Skeletal muscle tissue (tissue), 3 donors: ENCODE measurements at regions not wholly inside any gene's neighbourhood (a gene's known extent, or its start where the extent isn't known, plus 50 kb on each side); places are given as distances from the start of the nearest gene placed in this dataset.

Experiments used
- H3K27ac ChIP-seq: one replicate; pipeline ENCODE4 v1.7.0; 2013; ENCODE audit warnings: mild to moderate bottlenecking, low read depth, low read length, inconsistent platforms
- H3K27me3 ChIP-seq, 3 donors: one replicate each; pipeline ENCODE4 v1.7.0; 2013; ENCODE audit warnings: low read length in 3 of 3; ENCODE audit not compliant: control insufficient read depth in 3 of 3, insufficient read depth in 3 of 3
- H3K36me3 ChIP-seq, 3 donors: one replicate each; pipeline ENCODE4 v1.7.0; 2013; ENCODE audit warnings: low read length in 3 of 3; ENCODE audit not compliant: control insufficient read depth in 3 of 3, insufficient read depth in 3 of 3
- H3K4me1 ChIP-seq, 3 donors: one replicate each; pipeline ENCODE4 v1.7.0; 2013; ENCODE audit warnings: low read length in 3 of 3, mild to moderate bottlenecking in 3 of 3; ENCODE audit not compliant: control insufficient read depth in 3 of 3, insufficient read depth in 3 of 3
- H3K4me3 ChIP-seq, 3 donors: one replicate each; pipeline ENCODE4 v1.7.0; 2013; ENCODE audit warnings: low read length in 3 of 3
- H3K9ac ChIP-seq, 3 donors: one replicate each; pipeline ENCODE4 v1.7.0; 2013; ENCODE audit warnings: low read length in 3 of 3, mild to moderate bottlenecking in 3 of 3, moderate library complexity in 2 of 3, low read depth in 1 of 3
- H3K9me3 ChIP-seq, 3 donors: one replicate each; pipeline ENCODE4 v1.7.0; 2013; ENCODE audit warnings: low read length in 3 of 3; ENCODE audit not compliant: control insufficient read depth in 3 of 3
- donor health status: Osteomylitis.

DNA sequence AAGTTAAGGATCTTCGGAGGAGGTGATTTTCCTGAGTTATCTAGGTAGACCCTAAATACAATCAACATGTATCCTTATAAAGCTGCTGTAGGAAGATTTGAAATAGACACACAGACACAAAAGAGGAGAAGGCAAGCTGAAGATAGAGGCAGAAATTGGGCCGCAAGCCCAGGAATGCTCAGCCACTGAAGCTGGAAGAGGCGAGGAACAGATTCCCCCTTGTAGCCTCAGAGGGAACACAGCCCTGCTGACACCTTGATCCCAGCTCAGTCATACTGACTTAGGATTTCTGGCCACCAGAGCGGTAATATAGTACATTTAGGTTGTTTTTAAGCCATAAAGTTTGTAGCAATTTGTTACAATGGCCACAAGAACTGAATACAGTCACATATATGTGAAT lies 90.9 kb downstream of the ETAA1 start:
- Histone ChIP-seq H3K4me1 (no peaks in the 10 kb centered on the region), H3K9me3 (no peaks in the 10 kb centered on the region), H3K36me3 (no peaks in the 10 kb centered on the region), H3K27ac (no peak overlapping the region), H3K9ac (no peak overlapping the region), H3K4me3 (no peak overlapping the region), H3K27me3 (no peaks in the 10 kb centered on the region)

- no peaks in the 10 kb centered on the region for H3K36me3 ChIP-seq
- H3K27me3 ChIP-seq: no peaks in the 10 kb centered on the region
- no peak overlapping the region for H3K4me3 ChIP-seq
- no peaks in the 10 kb centered on the region for H3K9me3 ChIP-seq
- no peak overlapping the region for H3K9ac ChIP-seq
- H3K4me1 ChIP-seq: no peaks in the 10 kb centered on the region
- no peak overlapping the region for H3K27ac ChIP-seq
Observed at GRCh38 chr2:67489396-67489795, 92.3 kb downstream of the ETAA1 start.

DNA sequence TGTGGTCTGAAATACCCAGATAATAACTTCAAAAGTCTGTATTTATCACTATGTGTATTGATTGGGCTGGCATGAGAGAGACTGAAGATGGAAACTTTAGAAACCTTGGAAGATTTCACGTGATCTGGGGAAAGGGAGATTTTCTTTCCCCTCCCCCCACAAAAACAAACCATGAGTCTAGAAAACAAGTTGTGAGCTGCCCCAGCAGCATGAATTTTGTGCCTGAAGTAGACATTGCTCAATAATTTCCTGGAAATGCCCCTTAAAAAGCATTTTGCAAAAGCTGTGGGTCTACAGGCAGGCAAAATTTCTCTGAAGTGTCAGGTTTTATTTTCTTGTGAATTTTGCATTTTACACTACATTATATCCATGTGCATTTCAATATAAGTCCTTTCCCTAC lies 101.8 kb downstream of the ETAA1 start:
- H3K9me3 ChIP-seq: no peaks in the 10 kb centered on the region
- H3K27me3 ChIP-seq: no peaks in the 10 kb centered on the region
- H3K9ac ChIP-seq: no peak overlapping the region
- H3K4me1 ChIP-seq: no peaks in the 10 kb centered on the region
- H3K4me3 ChIP-seq: no peak overlapping the region
- no peak overlapping the region for H3K27ac ChIP-seq
- no peaks in the 10 kb centered on the region for H3K36me3 ChIP-seq

DNA sequence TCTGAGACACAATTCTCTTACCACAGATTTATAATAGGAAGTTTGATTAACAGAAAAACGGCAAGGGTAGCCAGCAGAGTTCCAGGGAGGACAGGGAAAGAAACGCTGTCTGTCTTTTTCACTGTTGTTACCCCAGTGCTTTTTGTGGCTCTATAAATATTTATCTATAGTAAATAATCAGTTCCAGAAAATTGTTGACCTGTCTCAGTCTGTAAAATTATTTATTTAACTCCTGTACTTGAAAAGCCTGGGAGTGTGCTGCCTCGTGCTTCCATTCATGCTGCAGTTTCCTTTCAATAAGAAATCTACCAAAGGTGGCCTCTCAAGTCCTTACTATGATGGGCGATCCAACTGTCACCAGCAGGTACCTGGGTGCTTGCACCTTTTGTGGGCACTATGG lies 102.9 kb downstream of the ETAA1 start:
- no peak overlapping the region for H3K9ac ChIP-seq
- no peaks in the 10 kb centered on the region for H3K36me3 ChIP-seq
- H3K4me1 ChIP-seq: no peaks in the 10 kb centered on the region
- no peaks in the 10 kb centered on the region for H3K27me3 ChIP-seq
- no peaks in the 10 kb centered on the region for H3K9me3 ChIP-seq
- H3K27ac ChIP-seq: no peak overlapping the region
- no peak overlapping the region for H3K4me3 ChIP-seq

GRCh38 chr2:67500541-67500940 lies 103.4 kb downstream of the ETAA1 start:
- H3K27me3 ChIP-seq: no peaks in the 10 kb centered on the region
- no peaks in the 10 kb centered on the region for H3K9me3 ChIP-seq
- no peaks in the 10 kb centered on the region for H3K36me3 ChIP-seq
- no peak overlapping the region for H3K9ac ChIP-seq
- no peak overlapping the region for H3K27ac ChIP-seq
- H3K4me3 ChIP-seq: no peak overlapping the region
- no peaks in the 10 kb centered on the region for H3K4me1 ChIP-seq

DNA sequence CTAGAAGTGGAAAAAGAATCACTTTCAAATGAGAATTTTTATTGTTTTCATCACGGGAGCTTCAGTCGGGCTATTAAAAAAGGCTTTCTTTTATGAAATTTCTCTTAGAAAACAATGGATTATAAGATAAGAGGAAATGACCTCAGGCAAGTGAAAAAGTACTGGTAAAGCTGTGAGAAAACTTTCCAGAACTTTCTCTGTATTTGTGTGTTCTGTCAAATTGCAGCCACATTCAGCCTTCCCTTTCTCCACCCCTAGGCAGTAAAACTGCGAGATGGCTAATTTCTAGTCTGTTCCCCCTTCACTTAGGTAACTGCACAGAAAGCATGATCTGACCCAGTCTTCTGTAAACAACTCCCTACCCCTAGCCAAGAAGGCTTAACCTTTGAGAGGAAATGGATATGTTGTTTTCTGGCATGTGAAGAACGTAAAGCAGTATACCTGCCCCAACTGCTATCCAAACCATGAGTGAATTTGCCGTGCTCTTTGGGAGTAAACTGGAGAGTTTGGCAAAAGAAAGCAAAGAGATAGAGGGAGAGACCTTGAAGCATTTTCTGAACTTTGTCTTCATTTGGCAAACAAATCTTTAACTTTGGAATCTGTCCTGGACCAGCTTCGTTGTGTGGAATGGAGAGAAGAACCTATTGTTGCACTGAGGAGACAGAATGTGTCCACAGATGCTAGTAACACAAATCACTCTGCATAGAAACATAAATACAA lies 105.4 kb downstream of the ETAA1 start:
- no peaks in the 10 kb centered on the region for H3K9me3 ChIP-seq
- H3K4me1 ChIP-seq: no peaks in the 10 kb centered on the region
- H3K4me3 ChIP-seq: no peak overlapping the region
- H3K27me3 ChIP-seq: no peaks in the 10 kb centered on the region
- no peaks in the 10 kb centered on the region for H3K36me3 ChIP-seq
- H3K9ac ChIP-seq: no peak overlapping the region
- H3K27ac ChIP-seq: no peak overlapping the region

- H3K9ac ChIP-seq: no peak overlapping the region
- no peaks in the 10 kb centered on the region for H3K36me3 ChIP-seq
- no peak overlapping the region for H3K27ac ChIP-seq
- H3K27me3 ChIP-seq: no peaks in the 10 kb centered on the region
- no peaks in the 10 kb centered on the region for H3K9me3 ChIP-seq
- H3K4me1 ChIP-seq: no peaks in the 10 kb centered on the region
- H3K4me3 ChIP-seq: no peak overlapping the region
Observed at GRCh38 chr2:67503066-67503795, 106.1 kb downstream of the ETAA1 start.

DNA sequence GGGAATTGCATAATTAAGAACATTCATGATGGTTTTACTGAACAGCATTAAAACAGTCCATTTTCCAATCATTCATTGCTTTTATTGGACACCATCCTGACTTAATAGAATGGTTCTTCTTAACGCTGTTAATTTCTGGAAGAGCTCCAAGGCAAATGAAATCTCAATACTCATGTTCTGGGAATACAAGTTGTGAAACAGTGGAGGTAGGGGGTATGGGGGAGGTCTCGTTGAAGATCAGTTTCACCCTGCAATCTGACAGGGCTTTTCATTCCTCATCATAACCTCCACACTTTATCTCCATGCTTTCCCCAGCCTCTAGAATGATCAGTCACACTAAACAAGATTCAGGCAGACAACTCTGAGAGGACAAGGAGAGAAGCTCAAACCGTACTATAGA lies 113.6 kb downstream of the ETAA1 start:
- Histone ChIP-seq H3K4me1 (no peaks in the 10 kb centered on the region), H3K9me3 (no peaks in the 10 kb centered on the region), H3K27me3 (no peaks in the 10 kb centered on the region), H3K27ac (no peak overlapping the region), H3K36me3 (no peaks in the 10 kb centered on the region), H3K4me3 (no peak overlapping the region), H3K9ac (no peak overlapping the region)

GRCh38 chr2:67514515-67514914 lies 117.4 kb downstream of the ETAA1 start:
- H3K27me3 ChIP-seq: no peaks in the 10 kb centered on the region
- no peak overlapping the region for H3K4me3 ChIP-seq
- no peak overlapping the region for H3K27ac ChIP-seq
- no peaks in the 10 kb centered on the region for H3K36me3 ChIP-seq
- H3K9ac ChIP-seq: no peak overlapping the region
- H3K9me3 ChIP-seq: no peaks in the 10 kb centered on the region
- H3K4me1 ChIP-seq: no peaks in the 10 kb centered on the region

DNA sequence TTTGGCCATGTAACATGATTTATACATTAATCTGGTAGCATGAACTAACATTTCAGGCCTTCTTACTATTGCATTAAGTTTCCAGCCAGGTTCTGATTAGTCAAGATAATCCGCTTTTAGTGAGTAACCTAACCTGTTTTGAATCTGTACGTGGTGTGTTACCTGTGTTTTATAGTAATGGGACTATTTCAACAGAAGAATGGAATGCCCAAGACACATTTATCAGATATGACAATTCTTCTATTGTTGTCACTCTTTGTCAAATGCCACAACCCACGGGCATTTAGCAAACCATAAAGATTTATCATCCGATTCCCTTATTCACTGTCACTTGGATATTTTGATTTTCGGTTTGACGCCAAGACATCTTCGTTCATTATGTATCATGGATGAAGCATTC lies 117.9 kb downstream of the ETAA1 start:
- Histone ChIP-seq H3K4me1 (no peaks in the 10 kb centered on the region), H3K9ac (no peak overlapping the region), H3K4me3 (no peak overlapping the region), H3K27ac (no peak overlapping the region), H3K27me3 (no peaks in the 10 kb centered on the region), H3K36me3 (no peaks in the 10 kb centered on the region), H3K9me3 (no peaks in the 10 kb centered on the region)
